ENCODE measurements at regions not wholly inside any gene's neighbourhood (a gene's known extent, or its start where the extent isn't known, plus 50 kb on each side); places are given as distances from the start of the nearest gene placed in this dataset.

GRCh38 chr10:42948040-42948439, 128.8 kb upstream of the RET start:
- TF ChIP-seq CTCF (IDR thresholded peaks at IDR 0.05; ENCODE audit: insufficient read depth, low read depth, low read length) (no peak), EZH2 (IDR thresholded peaks at IDR 0.05; ENCODE audit: insufficient read depth, low read length) (no peak)

All from astrocyte (in vitro differentiated cells and primary cell).